Stomach smooth muscle (tissue), 2 donors: ENCODE measurements at regions not wholly inside any gene's neighbourhood (a gene's known extent, or its start where the extent isn't known, plus 50 kb on each side); places are given as distances from the start of the nearest gene placed in this dataset.

Source experiments
- H3K27ac ChIP-seq: one replicate; pipeline ENCODE4 v1.7.0; 2013; ENCODE audit warnings: mild to moderate bottlenecking, low read length, inconsistent platforms
- H3K27me3 ChIP-seq, 2 donors: one replicate each; pipeline ENCODE4 v1.7.0; 2013; ENCODE audit warnings: low read length in 2 of 2; ENCODE audit not compliant: insufficient read depth in 2 of 2, control insufficient read depth in 1 of 2
- H3K36me3 ChIP-seq, 2 donors: one replicate each; pipeline ENCODE4 v1.7.0; 2013; ENCODE audit warnings: low read length in 2 of 2; ENCODE audit not compliant: control insufficient read depth in 2 of 2, insufficient read depth in 2 of 2
- H3K4me1 ChIP-seq: one replicate; pipeline ENCODE4 v1.7.0; 2013; ENCODE audit warnings: low read length; ENCODE audit not compliant: control insufficient read depth, insufficient read depth
- H3K4me3 ChIP-seq, 2 donors: one replicate each; pipeline ENCODE4 v1.7.0; 2013; ENCODE audit warnings: low read length in 2 of 2
- H3K9ac ChIP-seq, 2 donors: one replicate each; pipeline ENCODE4 v1.7.0; 2013; ENCODE audit warnings: low read length in 2 of 2, mild to moderate bottlenecking in 1 of 2
- H3K9me3 ChIP-seq, 2 donors: one replicate each; pipeline ENCODE4 v1.7.0; 2013; ENCODE audit warnings: low read length in 2 of 2; ENCODE audit not compliant: control insufficient read depth in 2 of 2
- donor health status: healthy.
- donor health status: Pancreatic carcinoma.

- Histone ChIP-seq H3K4me1 (no peaks in the 10 kb centered on the region), H3K4me3 (no peak overlapping the region), H3K36me3 (no peaks in the 10 kb centered on the region), H3K9me3 (no peaks in the 10 kb centered on the region), H3K9ac (no peak overlapping the region), H3K27ac (no peak overlapping the region), H3K27me3 (no peaks in the 10 kb centered on the region)
Observed at GRCh38 chr3:194233150-194233549, 97.2 kb downstream of the HES1 start.

- no peaks in the 10 kb centered on the region for H3K27me3 ChIP-seq
- no peak overlapping the region for H3K4me3 ChIP-seq
- no peaks in the 10 kb centered on the region for H3K4me1 ChIP-seq
- no peak overlapping the region for H3K27ac ChIP-seq
- no peaks in the 10 kb centered on the region for H3K9me3 ChIP-seq
- H3K9ac ChIP-seq: no peak overlapping the region
- no peaks in the 10 kb centered on the region for H3K36me3 ChIP-seq
Observed at GRCh38 chr3:194235160-194235559, 99.2 kb downstream of the HES1 start.

- no peaks in the 10 kb centered on the region for H3K9me3 ChIP-seq
- H3K36me3 ChIP-seq: no peaks in the 10 kb centered on the region
- no peak overlapping the region for H3K9ac ChIP-seq
- no peaks in the 10 kb centered on the region for H3K27me3 ChIP-seq
- no peaks in the 10 kb centered on the region for H3K4me1 ChIP-seq
- no peak overlapping the region for H3K4me3 ChIP-seq
- H3K27ac ChIP-seq: no peak overlapping the region
Observed at GRCh38 chr3:194237110-194237509, 101.2 kb downstream of the HES1 start.

- Histone ChIP-seq H3K36me3 (no peaks in the 10 kb centered on the region), H3K4me3 (no peak overlapping the region), H3K4me1 (no peaks in the 10 kb centered on the region), H3K9me3 (no peaks in the 10 kb centered on the region), H3K27me3 (no peaks in the 10 kb centered on the region), H3K27ac (no peak overlapping the region), H3K9ac (no peak overlapping the region)
Observed at GRCh38 chr3:194240766-194241165, 104.8 kb downstream of the HES1 start.

- Histone ChIP-seq H3K27ac (no peak overlapping the region), H3K36me3 (no peaks in the 10 kb centered on the region), H3K4me3 (no peak overlapping the region), H3K9me3 (no peaks in the 10 kb centered on the region), H3K9ac (no peak overlapping the region), H3K4me1 (peaks cover 2% of the 10 kb centered on the region), H3K27me3 (no peaks in the 10 kb centered on the region)
Observed at GRCh38 chr3:194243172-194243837, 107.4 kb downstream of the HES1 start.

- peaks cover 2% of the 10 kb centered on the region for H3K4me1 ChIP-seq
- no peak overlapping the region for H3K27ac ChIP-seq
- no peaks in the 10 kb centered on the region for H3K36me3 ChIP-seq
- H3K9ac ChIP-seq: no peak overlapping the region
- no peak overlapping the region for H3K4me3 ChIP-seq
- no peaks in the 10 kb centered on the region for H3K27me3 ChIP-seq
- no peaks in the 10 kb centered on the region for H3K9me3 ChIP-seq
Observed at GRCh38 chr3:194244167-194244566, 107.0 kb downstream of the CPN2 start.

GRCh38 chr3:194245474-194245873, 105.7 kb downstream of the CPN2 start:
- Histone ChIP-seq H3K36me3 (no peaks in the 10 kb centered on the region), H3K27ac (no peak overlapping the region), H3K27me3 (no peaks in the 10 kb centered on the region), H3K9ac (no peak overlapping the region), H3K4me1 (peaks cover 15% of the 10 kb centered on the region), H3K9me3 (no peaks in the 10 kb centered on the region), H3K4me3 (no peak overlapping the region)

- H3K9ac ChIP-seq: no peak overlapping the region
- H3K36me3 ChIP-seq: no peaks in the 10 kb centered on the region
- H3K4me3 ChIP-seq: no peak overlapping the region
- H3K27me3 ChIP-seq: no peaks in the 10 kb centered on the region
- H3K4me1 ChIP-seq: peaks cover 21% of the 10 kb centered on the region
- H3K9me3 ChIP-seq: no peaks in the 10 kb centered on the region
- H3K27ac ChIP-seq: no peak overlapping the region
Observed at GRCh38 chr3:194245975-194246561, 105.1 kb downstream of the CPN2 start.

- Histone ChIP-seq H3K9ac (no peak overlapping the region), H3K4me1 (peaks cover 25% of the 10 kb centered on the region), H3K4me3 (no peak overlapping the region), H3K27me3 (no peaks in the 10 kb centered on the region), H3K27ac (no peak overlapping the region), H3K36me3 (no peaks in the 10 kb centered on the region), H3K9me3 (no peaks in the 10 kb centered on the region)
Observed at GRCh38 chr3:194246709-194247349, 104.3 kb downstream of the CPN2 start.

- Histone ChIP-seq H3K9ac (no peak overlapping the region), H3K36me3 (no peaks in the 10 kb centered on the region), H3K4me1 (peaks cover 25% of the 10 kb centered on the region), H3K27me3 (no peaks in the 10 kb centered on the region), H3K27ac (no peak overlapping the region), H3K4me3 (no peak overlapping the region), H3K9me3 (no peaks in the 10 kb centered on the region)
Observed at GRCh38 chr3:194247350-194247740, 103.8 kb downstream of the CPN2 start.
